GM13977 (cell line): ENCODE measurements at regions not wholly inside any gene's neighbourhood (a gene's known extent, or its start where the extent isn't known, plus 50 kb on each side); places are given as distances from the start of the nearest gene placed in this dataset.

Source experiments
- DNase-seq: peaks from one replicate; pipeline ENCODE4 v3.0.0; 2012; ENCODE audit warnings: low spot score
- CTCF ChIP-seq: IDR thresholded peaks from 2 replicates; pipeline ENCODE4 v1.5.1; 2012; ENCODE audit warnings: mild to moderate bottlenecking, control low read depth; ENCODE audit not compliant: insufficient read depth; ENCODE audit errors: extremely low read depth, missing control alignments
- in situ Hi-C: fragments of 300-500 bp; cut with MboI; formaldehyde crosslinking; loops from one replicate; pipeline ENCODE4 v1.12.0; 2022; ENCODE audit warnings: low sequenced_read_pairs, low pct_unique_long_range_greater_than_20kb, mixed read lengths, inconsistent platforms; ENCODE audit not compliant: unreplicated experiment

DNA sequence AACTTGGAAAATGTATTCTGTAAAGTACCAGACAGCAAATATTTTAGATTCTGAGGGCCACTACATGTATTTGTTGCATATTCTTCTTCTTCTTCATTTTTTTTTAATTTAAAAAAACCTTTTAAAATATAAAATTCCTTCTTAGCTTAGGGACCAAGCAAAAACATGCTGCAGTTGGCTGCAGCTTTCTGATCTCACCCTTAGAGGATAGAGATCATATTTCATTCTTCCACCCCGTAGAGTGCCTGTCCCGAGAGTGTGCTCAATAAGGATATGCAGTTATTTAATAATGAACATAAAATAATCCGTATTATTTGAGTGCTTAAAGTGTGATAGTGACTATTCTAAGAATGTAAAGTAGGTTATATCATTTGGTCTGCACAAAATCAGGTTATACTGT, 204.2 kb upstream of the CD180 start:
- in situ Hi-C loops = no loop called here
- no peak for DNase-seq
- no peak for TF ChIP-seq CTCF

- in situ Hi-C loops = no loop called here
- no peak for DNase-seq
These were observed 199.3 kb upstream of the CD180 start for GRCh38 chr5:67395790-67396418.

DNA sequence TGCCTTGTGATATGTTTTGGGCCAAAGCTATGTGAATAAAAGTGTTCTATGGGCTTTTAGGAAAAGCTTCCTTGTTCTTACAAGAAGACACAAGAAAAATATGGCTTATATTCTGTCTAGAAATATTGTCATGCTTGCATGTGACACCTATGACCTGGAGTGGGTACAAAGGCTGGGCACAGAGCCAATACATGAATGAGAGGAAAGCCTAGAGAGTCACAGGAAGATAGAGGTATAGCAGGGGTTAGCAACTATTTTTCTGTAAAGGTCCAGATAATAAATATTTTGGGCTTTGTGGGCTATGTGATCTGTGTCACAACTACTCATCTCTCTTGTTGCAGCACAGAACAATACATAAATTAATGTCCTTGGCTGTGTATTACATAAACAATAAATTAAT, 196.6 kb upstream of the CD180 start:
- no peak for DNase-seq
- in situ Hi-C loops = no loop called here
- TF ChIP-seq CTCF = no peak

More at GRCh38 chr5:67395790-67396418, 199.3 kb upstream of the CD180 start:
- TF ChIP-seq CTCF = no peak

GRCh38 chr5:67390935-67391334, 194.3 kb upstream of the CD180 start:
- DNase-seq = no peak
- in situ Hi-C loops = no loop called here
- no peak for TF ChIP-seq CTCF

DNA sequence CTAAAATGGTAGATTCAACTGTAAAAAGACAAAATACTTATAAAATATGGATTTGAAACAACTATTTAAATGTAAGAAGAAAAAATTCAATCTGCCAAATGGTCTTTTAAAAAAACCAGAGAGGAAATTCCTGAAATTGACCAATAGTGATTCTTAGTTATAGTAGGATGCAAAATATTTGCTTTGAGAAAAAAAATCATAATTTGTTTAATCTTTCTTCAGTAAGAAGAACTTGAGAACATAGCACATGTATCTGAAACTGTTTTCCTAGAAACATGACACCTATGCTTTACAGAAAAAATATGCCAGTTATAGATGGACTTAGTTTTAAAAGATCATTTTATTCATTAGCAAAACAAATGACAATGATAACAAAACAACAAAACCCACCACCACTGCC, 186.9 kb upstream of the CD180 start:
- no peak for DNase-seq
- in situ Hi-C loops = no loop called here
- TF ChIP-seq CTCF = no peak

GRCh38 chr5:67381236-67381880, 184.8 kb upstream of the CD180 start:
- in situ Hi-C loops = no loop called here
- TF ChIP-seq CTCF = no peak
- no peak for DNase-seq
